ENCODE measurements at regions not wholly inside any gene's neighbourhood (a gene's known extent, or its start where the extent isn't known, plus 50 kb on each side); places are given as distances from the start of the nearest gene placed in this dataset.

DNA sequence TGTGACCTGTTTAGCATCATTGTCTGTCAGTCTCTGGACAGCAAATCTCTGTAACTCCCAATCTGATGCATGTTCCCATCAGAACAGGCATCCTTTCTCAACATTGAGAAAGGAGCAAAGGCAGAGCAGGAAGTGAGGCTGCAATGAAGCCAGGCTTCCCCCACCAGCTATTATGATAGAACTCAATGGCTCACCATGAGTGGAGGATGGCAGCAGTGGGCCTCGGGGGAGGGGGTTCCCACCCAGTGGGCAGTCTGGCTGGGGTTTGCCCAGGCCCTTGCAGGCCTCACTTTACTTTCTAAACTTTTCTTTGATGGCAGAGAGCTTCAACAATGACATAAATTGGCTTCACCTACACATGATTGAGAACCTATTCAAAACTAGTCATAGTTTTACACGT lies 240.6 kb upstream of the CXCR4 start (continued):
- TF ChIP-seq MAX (IDR thresholded peaks at IDR 0.05; ENCODE audit: low read depth) = no peak
- no peak for TF ChIP-seq EZH2phosphoT487 (IDR thresholded peaks at IDR 0.05; ENCODE audit: borderline replicate concordance, low read depth)
- TF ChIP-seq, protein P1, sequence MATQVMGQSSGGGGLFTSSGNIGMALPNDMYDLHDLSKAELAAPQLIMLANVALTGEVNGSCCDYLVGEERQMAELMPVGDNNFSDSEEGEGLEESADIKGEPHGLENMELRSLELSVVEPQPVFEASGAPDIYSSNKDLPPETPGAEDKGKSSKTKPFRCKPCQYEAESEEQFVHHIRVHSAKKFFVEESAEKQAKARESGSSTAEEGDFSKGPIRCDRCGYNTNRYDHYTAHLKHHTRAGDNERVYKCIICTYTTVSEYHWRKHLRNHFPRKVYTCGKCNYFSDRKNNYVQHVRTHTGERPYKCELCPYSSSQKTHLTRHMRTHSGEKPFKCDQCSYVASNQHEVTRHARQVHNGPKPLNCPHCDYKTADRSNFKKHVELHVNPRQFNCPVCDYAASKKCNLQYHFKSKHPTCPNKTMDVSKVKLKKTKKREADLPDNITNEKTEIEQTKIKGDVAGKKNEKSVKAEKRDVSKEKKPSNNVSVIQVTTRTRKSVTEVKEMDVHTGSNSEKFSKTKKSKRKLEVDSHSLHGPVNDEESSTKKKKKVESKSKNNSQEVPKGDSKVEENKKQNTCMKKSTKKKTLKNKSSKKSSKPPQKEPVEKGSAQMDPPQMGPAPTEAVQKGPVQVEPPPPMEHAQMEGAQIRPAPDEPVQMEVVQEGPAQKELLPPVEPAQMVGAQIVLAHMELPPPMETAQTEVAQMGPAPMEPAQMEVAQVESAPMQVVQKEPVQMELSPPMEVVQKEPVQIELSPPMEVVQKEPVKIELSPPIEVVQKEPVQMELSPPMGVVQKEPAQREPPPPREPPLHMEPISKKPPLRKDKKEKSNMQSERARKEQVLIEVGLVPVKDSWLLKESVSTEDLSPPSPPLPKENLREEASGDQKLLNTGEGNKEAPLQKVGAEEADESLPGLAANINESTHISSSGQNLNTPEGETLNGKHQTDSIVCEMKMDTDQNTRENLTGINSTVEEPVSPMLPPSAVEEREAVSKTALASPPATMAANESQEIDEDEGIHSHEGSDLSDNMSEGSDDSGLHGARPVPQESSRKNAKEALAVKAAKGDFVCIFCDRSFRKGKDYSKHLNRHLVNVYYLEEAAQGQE (IDR thresholded peaks at IDR 0.05; ENCODE audit: low read depth, low read length) = no peak
- TF ChIP-seq, protein P2, sequence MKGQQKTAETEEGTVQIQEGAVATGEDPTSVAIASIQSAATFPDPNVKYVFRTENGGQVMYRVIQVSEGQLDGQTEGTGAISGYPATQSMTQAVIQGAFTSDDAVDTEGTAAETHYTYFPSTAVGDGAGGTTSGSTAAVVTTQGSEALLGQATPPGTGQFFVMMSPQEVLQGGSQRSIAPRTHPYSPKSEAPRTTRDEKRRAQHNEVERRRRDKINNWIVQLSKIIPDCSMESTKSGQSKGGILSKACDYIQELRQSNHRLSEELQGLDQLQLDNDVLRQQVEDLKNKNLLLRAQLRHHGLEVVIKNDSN (IDR thresholded peaks at IDR 0.05; ENCODE audit: borderline replicate concordance, low read depth) = no peak

DNA sequence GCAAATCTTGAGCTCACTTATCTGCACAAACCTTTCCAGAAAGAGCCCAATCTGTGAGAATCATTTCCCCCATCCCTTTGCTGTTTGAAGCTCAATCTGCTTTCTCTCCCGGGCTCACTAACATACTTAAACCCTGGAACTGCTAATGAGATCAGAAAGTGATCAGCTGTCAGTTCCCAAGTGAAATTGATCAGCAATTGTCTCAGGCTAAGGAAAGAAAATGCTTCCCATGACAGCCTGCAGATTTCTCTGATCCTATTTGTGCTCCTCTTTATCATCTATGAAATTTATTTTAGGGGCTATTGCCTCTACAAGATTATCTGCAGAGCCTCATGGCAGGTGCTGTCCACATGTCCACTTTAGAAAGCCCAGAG lies 239.0 kb upstream of the CXCR4 start:
- H3K9ac ChIP-seq = no peak overlapping the region
- DNase-seq = peak; percentile 25
- no peak for TF ChIP-seq RFX5 (IDR thresholded peaks at IDR 0.05; ENCODE audit: low read length)
- TF ChIP-seq GATA2 (CRISPR knock-in tag; IDR thresholded peaks at IDR 0.05) = peak; percentile 46; the same call in 1 of the 2 replicates
- peak in 1 of 2 experiments; percentile 40; a peak in 1 of 4 replicates for TF ChIP-seq EP300 (IDR thresholded peaks at IDR 0.05; ENCODE audit: borderline replicate concordance in 1 of 2, low read depth in 1 of 2, low read length in 1 of 2)
- TF ChIP-seq FOSL2 (IDR thresholded peaks at IDR 0.05; ENCODE audit: borderline replicate concordance, low read depth) = no peak
- H3K36me3 ChIP-seq (replicated peaks in 1 of 2; ENCODE audit: control insufficient read depth in 1 of 2, insufficient read depth in 2 of 2, low read length in 1 of 2) = no peaks in the 10 kb centered on the region
- CTCF ChIA-PET = interaction anchor here (1.0 to 1.2 kb wide), 3 partner anchors 26 to 443 kb away, joined by 3 to 4 read pairs (median 3); no protein-coding TSS in a partner anchor
- no peaks in the 10 kb centered on the region for H3K9me2 ChIP-seq
- no peaks in the 10 kb centered on the region for H3K9me3 ChIP-seq
- no peaks in the 10 kb centered on the region for H3K79me2 ChIP-seq (ENCODE audit: insufficient read depth)
- H3K4me3 ChIP-seq (ENCODE audit: low read depth in 2 of 2, low read length in 1 of 2) = no peak overlapping the region
- WGBS (ENCODE audit: low lambda C conversion rate) = 5% methylated on average over 1 of the region's 1 CpG
- H3K27ac ChIP-seq (ENCODE audit: low read depth in 2 of 2, low read length in 1 of 2) = peak overlapping the region in 1 of 2 experiments; percentile 16; a peak in 1 of 4 replicates
- peaks cover 0 to 12% of the 10 kb centered on the region in 2 experiments; a peak in 1 of 4 replicates for H3K4me1 ChIP-seq (ENCODE audit: control insufficient read depth in 1 of 2, insufficient read depth in 2 of 2, low read depth in 1 of 2, low read length in 1 of 2)
- no peak overlapping the region for H3K4me2 ChIP-seq
- POLR2A ChIA-PET = interaction anchor here (0.7 kb wide), 1 partner anchor 50 kb away, joined by 3 read pairs; no protein-coding TSS in a partner anchor
- H3F3A ChIP-seq (replicated peaks; ENCODE audit: insufficient read depth) = no peaks in the 10 kb centered on the region
- H2AFZ ChIP-seq (ENCODE audit: low read depth) = no peak overlapping the region
- H4K20me1 ChIP-seq (ENCODE audit: insufficient read depth) = no peaks in the 10 kb centered on the region
- H3K27me3 ChIP-seq (ENCODE audit: insufficient read depth) = no peaks in the 10 kb centered on the region
